Mammary epithelial cell (primary cell): ENCODE measurements at regions not wholly inside any gene's neighbourhood (a gene's known extent, or its start where the extent isn't known, plus 50 kb on each side); places are given as distances from the start of the nearest gene placed in this dataset.

Experiments
- EZH2 ChIP-seq: IDR thresholded peaks from 2 replicates; pipeline ENCODE4 v1.6.1; 2012; ENCODE audit warnings: low read length, inconsistent platforms, borderline replicate concordance
- TF ChIP-seq, protein P1 (sequence below), 2 donors: IDR thresholded peaks in 1 of 2; conservative IDR thresholded peaks in 1 of 2; 2 replicates each; pipeline ENCODE4 v1.5.1; 2011 to 2012; ENCODE audit warnings: inconsistent platforms in 2 of 2, low read length in 2 of 2, mild to moderate bottlenecking in 2 of 2, control low read depth in 1 of 2, low read depth in 1 of 2; ENCODE audit not compliant: insufficient read depth in 1 of 2; ENCODE audit errors: extremely low read depth in 1 of 2

DNA sequence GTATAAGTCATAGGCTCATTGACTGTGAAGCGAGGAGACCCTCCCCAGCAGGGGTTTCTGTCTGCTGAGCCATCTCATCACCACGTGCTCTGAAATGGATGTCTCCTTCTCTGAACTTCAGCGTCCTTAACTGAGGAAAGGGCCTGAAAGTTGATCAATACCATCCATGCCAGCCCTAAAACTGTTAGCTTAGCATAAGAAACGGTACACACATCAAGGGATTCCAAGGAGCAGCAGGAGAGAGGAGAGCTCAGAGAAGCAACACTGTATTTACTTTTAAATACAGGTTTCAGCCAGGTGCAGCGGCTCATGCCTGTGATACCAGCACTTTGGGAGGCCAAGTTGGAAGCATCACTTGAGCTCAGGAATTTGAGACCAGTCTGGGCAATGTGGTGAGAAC is 248.9 kb upstream of the TNRC6C start:
- TF ChIP-seq, protein P1, sequence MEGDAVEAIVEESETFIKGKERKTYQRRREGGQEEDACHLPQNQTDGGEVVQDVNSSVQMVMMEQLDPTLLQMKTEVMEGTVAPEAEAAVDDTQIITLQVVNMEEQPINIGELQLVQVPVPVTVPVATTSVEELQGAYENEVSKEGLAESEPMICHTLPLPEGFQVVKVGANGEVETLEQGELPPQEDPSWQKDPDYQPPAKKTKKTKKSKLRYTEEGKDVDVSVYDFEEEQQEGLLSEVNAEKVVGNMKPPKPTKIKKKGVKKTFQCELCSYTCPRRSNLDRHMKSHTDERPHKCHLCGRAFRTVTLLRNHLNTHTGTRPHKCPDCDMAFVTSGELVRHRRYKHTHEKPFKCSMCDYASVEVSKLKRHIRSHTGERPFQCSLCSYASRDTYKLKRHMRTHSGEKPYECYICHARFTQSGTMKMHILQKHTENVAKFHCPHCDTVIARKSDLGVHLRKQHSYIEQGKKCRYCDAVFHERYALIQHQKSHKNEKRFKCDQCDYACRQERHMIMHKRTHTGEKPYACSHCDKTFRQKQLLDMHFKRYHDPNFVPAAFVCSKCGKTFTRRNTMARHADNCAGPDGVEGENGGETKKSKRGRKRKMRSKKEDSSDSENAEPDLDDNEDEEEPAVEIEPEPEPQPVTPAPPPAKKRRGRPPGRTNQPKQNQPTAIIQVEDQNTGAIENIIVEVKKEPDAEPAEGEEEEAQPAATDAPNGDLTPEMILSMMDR (conservative IDR thresholded peaks at IDR 0.05 in 1 of 2, IDR thresholded peaks at IDR 0.05 in 1 of 2; ENCODE audit: extremely low read depth in 1 of 2, insufficient read depth in 1 of 2, low read depth in 1 of 2, low read length in 2 of 2), result no peak
- TF ChIP-seq EZH2, result no peak
